ENCODE measurements at regions not wholly inside any gene's neighbourhood (a gene's known extent, or its start where the extent isn't known, plus 50 kb on each side); places are given as distances from the start of the nearest gene placed in this dataset.
"Not testable (repeated sequence)": the region's sequence is repeated elsewhere in the genome, so short reads cannot be mapped to it uniquely, and the experiment has no call there.

DNA sequence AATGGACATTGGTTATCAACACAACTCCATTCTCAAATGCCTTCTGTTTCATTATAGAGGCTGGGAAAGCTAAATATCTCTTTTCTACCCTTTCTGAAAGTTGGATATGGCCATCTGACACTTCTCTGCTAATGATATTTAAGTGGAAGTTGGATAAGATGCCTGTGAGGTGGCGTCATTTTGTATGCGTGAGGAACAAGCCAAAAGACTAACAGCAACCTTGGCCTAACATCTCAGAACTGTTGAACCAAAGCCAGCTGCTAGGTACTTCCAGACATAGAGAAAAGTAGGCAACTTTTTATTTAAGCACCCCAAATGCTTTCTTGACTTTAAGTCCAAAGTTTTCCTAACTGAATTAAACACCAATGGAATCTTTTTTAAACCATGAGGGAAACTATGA, 708.4 kb downstream of the CD109 start:
- no peak for DNase-seq

DNA sequence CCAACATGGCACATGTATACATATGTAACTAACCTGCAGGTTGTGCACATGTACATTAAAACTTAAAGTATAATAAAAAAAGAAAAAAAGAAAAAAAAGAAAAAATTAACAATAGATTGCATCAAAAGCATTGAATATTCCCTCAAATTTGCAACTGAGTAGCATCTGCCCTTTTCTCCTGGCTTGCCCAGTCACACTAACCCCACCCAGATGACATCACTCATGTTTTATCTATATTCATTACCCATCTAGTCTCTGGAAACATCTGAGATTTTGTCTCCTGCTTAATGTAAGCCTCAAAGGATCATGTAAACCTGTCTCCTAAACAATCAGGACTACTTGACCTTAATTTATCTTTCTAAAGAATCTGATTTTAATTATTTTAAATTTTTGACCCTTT, 706.8 kb downstream of the CD109 start:
- DNase-seq, result no peak

DNA sequence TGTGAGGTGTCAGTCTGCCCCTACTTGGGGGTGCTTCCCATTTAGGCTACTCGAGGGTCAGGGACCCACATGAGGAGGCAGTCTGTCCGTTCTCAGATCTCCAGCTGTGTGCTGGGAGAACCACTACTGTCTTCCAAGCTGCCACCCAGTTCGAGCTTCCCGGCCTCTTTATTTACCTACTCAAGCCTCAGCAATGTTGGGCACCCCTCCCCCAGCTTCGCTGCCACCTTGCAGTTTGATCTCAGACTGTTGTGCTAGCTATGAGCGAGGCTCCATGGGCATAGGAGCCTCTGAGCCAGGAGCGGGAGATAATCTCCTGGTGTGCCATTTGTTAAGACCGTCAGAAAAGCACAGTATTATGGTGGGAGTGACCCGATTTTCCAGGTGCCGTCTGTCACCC, 682.4 kb downstream of the CD109 start:
- not testable (repeated sequence) for DNase-seq

DNA sequence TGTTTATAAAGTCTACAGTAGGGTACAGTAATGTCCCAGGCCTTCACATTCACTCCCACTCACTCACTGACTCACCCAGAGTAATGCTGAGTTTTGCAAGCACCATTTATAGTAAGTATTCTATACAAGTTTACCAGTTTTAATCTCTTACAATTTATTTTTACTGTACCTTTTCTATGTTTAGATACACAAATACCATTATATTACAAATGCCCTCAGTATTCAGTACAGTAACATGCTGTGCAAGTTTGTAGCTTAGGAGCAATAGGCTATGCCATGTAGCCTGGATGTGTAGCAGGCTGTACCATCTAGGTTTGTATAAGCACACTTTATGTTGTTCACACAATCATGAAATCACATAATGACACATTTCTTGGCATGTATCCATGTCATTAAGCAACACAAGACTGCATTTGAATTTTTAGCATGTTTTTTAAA, 673.6 kb downstream of the CD109 start:
- no peak for DNase-seq

DNA sequence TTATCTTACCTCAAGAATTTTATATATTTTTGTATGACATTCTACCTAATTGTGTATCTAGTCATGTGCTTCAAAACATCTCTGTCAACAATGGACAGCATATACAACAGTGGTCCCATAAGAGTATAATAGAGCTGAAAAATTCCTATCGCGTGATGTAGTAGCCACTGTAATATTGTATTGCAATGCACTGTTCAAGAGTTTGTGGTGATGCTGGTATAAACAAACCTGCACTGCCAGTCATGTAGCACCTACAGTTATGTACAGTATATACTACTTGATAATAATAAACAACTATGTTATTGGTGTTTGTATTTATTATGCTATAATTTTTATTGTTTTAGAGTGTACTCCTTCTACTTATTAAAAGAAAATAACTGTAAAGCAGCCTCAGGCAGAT, 672.7 kb downstream of the CD109 start:
- DNase-seq, result no peak

DNA sequence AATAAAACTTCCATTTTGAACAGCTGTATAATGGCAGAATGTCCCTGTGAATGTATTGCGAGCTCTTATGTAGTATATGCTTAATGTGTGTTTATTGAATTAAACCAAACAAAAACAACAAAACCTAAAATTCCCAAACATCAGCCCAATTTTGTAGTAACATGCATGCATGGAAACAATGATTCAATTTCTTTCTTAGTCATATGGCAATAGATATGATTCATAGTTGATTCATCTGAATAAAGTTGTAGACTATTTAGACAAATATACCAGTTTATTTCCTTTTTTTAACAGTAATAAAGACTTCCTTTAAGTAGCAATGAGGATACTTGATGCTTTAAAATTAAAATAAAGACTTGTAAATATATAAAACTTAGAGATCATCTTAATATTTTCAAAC, 670.6 kb downstream of the CD109 start:
- no peak for DNase-seq

DNA sequence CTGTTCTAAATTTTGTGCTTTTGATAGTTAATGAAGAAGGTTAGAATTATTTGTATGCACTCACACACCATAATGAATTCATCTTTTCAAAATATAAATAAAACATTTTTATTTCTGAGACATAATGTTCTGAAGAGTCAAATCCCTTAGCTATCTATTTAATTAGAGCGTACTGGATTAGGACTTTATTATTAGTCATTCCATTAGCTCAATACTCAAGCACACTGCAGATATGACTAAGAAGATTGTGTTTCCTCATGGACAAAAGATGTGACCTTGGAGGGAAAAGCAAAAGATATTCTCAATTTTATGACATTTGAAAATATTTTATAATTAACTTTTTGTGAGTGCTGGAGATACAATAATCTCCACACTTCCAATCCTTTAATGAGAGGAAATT, 666.4 kb downstream of the CD109 start:
- no peak for DNase-seq

DNA sequence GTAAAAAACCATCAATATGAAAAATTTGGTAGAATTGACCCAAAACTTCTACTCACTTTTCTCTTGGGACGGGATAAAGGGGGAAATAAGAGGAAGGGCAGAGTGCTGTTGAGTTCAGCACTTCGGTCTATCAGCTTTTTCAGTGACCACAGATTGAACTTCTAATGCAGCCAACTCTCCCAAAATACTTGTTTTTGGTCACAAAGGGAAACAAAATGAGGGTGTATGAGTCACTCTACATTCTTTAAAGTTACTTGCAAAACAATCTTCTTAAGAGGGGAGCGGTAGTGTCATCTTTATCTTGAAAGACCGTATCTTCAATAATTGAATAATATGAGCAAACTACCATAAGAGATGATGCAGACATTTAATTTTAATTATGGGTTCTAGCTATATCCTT, 661.3 kb downstream of the CD109 start:
- no peak for DNase-seq

DNA sequence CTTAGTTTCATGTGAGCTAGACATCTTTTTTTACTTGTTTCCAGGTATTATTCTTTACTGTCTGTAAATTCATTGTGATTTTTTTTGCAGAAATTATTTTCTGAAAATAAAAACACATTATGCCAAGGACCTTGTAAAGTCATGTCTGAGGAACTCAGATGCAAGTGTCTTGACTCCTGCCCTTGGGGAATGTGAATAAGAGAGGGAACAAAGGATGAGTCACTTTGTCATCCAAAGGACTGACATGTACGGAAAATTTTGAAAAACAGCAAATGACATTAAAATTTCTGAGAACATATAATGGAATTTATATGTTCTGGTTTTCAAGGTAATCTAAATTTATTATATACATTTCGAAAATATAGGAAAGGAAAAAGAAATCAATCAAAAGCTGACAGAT, 660.4 kb downstream of the CD109 start:
- no peak for DNase-seq

DNA sequence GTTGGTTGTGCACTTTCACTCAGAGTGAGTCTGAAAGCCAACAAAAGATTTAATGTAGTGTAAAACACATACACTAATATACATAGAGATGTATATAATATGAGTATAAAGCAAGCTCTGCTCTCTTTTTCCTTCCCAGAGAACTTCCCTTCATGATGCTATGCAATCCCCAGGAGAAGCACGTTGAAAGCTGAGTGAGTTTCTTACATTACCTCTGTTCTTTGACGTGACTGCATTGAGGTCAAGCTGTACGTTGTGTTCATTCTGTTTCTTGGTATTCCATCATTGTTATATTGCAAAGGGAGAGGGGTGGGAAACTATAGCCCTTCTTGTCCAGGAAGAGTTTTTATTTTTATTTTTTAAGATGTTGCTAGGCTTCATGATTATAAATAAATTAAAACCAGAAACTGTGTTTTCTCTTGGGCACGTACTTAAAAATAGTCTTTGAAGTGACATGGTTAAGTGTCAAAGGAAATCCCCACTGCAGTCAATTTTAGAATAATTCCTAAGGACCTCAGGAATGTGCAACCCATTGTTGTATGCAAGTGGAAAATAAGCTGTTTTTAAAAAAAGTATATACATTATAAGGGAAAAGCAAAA, 651.0 kb downstream of the CD109 start:
- peak; percentile 92 for DNase-seq

DNA sequence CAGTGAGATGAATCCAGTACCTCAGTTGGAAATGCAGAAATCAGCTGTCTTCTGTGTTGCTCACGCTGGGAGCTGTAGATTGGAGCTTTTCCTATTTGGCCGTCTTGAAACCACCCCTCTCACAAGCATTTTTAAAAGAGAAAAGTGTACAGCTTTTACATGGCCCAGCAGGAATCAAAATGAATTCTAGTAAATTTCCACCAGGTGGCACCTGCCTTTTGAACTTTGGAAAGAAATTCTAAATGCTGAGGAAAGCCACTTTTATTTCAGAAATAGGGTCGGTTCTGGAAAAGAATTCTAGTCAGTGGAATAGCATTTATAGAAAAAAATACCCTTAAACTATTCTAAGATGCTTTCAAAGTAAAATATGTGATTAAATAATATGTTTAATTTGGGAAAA, 647.8 kb downstream of the CD109 start:
- no peak for DNase-seq

DNA sequence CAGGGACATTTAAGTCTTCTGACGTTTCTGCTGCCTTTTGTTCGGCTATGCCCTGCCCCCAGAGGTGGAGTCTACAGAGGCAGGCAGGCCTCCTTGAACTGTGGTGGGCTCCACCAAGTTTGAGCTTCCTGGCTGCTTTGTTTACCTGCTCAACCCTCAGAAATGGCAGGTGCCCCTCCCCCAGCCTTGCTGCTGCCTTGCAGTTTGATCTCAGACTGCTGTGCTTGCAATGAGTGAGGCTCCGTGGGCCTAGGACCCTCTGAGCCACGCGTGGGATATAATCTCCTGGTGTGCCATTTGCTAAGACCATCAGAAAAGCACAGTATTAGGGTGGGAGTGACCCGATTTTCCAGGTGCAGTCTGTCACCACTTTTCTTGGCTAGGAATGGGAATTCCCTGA, 647.3 kb downstream of the CD109 start:
- DNase-seq, result not testable (repeated sequence)

DNA sequence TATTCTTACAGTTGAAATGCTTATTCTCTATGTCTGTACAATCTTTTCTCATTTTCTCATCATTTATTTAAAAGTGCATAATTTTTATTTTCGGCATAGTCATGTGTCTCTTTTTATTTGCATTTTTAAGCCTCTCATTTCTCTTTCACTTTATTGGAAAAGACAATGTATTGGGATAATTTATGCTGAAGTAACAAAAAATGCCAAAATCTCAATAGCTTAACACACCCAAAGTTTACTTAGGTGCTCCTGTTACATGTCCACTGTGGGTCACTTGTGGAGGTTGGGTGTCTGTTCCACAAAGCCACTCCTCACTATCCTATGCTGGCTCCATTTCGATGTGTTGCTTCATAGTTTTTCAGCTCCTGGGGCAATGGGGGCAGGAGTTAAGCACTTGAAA, 638.7 kb downstream of the CD109 start:
- no peak for DNase-seq

DNA sequence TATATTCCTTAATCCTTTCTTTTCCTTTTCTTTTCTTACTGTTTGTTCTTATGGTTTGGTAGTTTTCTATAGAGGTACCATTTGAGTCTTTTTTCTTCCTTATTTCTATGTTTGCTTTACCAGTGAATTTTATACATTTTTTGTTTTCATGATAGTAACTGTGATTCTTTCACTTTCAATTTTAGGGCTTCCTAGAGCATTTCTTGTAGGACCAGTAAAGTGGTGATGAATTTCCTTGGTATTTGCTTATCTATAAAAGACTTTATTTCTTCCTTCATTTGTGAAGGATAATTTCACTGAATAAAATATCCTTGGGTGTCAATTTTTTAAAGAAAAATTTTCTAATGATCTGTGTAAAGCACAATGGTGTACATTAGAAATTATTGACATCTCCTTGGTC, 637.4 kb downstream of the CD109 start:
- no peak for DNase-seq

DNA sequence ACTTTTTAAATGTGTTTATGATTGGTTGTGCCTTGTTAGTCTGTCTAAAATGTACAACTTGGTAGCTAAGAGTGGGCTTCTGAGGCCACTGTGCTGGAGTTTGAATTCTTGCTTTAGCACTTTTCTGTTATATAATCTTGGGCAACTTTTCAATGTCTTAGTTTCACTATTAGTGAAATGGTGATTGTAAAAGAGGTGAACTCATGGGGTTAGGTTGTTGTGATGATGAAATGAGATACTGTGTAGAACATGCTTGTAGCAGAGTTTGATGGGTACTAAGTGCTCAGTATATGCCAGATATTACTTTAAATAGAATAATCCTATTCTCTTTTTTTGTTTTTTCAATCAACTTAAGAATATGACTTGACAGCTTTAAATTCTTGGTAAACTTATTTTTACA, 624.7 kb downstream of the CD109 start:
- no peak for DNase-seq

DNA sequence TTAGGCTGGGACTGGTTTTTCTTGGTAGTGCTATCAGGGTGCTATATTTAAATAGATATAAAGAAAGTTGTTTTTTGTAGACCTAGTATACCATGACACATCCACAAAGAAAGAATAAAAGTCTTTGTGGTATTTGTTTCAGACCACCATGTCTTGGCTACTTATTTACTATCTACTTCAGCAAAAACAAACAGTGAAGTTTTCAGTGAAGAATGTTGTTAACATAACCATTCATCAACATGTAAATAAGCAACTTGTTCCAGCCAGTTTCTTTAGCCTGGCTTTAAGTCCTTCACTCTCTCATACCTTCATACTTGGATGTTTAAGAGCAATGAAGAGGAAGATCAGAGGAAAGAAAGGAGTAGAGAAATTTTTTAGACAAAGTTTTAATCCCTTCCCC, 624.1 kb downstream of the CD109 start:
- no peak for DNase-seq

DNA sequence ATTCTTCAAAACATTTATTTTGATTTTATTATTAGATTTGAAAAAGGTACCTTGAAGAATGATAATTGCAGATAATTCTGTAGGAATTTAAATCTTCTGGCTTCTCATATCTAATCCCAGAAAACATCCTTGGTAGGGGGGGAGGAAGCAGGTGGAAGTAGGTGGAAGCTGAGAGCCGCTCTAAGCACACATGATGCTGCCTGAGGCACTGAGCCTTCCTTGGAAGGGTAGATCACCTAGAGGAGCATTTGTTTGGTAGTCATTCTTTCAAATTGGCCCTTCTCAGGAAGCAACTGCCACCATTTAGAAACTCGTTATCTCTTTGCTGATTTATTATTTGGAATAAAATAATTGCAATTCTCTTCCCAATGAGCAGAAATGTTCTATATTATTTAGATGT, 623.3 kb downstream of the CD109 start:
- no peak for DNase-seq

DNA sequence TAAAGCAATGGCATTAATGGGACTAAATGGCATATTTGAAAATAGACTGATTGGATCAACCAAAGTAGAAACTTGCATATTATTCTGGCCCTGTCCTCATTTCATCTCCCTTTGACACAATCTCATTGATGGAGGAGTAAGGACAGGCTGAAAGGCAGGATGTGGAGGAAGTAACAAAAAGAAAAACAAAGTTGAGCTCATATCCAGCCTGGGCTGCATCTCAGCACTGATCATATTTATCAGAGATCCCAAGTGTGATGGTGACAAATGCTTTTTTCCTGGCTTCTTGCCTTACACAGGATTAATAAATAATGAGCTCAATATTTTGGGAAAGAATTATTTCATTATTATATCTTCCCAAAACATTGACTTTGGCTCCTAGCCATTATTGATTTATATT, 622.7 kb downstream of the CD109 start:
- peak; percentile 43 for DNase-seq

DNA sequence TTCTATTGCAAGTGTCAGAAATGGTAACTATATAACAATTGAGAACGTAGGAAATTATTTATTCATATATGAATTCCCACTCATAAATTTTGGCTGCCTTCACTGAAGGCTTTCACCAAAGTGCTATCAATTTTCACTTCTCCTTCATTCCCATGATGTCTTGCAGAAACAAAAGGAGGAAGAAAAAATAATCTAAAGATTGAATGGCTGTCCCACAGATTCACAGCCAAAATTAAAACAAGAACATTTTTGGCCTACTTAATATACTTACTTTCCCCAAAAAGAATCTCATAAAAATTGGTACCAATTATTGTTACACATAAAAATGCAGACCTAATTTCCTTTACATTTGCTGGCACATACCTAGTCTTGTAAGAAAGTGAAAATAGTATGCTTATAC, 616.1 kb downstream of the CD109 start:
- peak; percentile 16 for DNase-seq

DNA sequence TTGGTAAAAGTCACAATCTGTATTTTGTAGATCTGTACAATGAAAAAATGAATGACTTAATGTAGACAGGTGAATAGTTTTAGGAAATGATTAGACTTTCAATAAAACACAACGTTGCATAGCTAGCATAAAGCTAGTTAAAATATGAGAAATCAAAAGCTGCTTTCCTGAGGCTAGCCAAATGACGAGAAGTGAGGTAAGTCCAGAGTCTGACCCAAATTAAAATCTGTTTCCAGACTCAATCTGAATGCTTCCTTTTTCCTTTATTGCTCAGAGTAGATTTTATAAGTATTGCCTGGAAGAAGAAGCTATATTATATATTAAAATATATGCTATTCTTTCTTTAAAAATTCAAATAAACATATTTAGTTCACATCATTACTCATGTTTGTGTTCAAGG, 615.4 kb downstream of the CD109 start:
- DNase-seq, result peak; percentile 20

DNA sequence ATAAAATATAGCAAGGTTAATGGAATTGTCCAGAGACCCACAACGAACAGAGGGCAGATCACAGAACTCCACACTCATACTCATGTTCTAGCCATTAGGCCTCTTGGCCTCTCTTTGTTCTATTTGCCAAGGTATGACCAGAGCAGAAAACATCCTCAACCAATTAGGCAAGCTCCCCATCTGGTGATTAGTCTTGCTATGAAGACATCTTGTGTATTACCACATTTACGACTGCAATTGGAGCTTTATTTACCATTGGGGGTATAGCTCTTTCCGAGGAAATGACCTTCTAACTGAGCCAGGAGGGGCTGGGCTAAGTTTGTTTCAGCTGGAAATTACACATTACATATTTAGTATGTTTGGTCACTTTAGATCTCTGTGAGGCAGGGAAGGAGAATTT, 593.9 kb downstream of the CD109 start:
- DNase-seq, result peak; percentile 40

DNA sequence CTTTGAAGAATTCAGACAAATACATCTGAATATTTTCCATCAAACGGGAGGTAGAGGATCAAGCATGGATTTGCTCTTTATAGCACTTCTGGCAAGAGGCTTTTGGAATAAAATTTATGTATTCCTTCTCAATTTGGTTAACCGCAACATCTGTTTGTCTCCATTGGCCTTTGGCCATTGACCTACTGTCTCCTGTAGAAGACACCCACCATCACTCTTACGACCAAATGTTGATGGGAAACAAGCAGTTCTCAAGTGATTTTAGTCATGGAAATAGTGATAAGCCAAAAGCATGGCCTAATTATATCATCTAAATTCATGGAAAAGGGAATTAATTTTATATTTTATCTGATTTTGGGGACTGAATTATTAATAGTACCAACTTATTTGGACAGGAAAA, 591.9 kb downstream of the CD109 start:
- DNase-seq, result peak; percentile 11

DNA sequence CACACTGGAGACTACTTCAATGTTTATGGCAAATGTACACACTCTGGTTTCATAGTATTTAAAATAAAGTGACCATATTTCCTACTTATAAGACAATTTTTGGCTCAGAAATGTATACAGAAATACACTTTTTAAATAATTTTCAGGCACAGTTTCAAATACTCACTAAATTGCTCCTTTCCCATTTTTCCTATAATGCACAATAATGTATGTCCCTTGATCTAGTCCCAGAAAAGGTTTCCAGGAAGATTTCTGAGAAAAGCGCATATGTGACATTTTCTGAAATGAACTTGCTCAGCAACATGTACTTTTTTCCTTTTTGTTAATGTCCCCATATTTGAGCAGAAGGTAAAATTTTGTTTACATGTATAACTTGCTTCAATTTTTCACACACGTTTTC, 591.4 kb downstream of the CD109 start:
- no peak for DNase-seq

DNA sequence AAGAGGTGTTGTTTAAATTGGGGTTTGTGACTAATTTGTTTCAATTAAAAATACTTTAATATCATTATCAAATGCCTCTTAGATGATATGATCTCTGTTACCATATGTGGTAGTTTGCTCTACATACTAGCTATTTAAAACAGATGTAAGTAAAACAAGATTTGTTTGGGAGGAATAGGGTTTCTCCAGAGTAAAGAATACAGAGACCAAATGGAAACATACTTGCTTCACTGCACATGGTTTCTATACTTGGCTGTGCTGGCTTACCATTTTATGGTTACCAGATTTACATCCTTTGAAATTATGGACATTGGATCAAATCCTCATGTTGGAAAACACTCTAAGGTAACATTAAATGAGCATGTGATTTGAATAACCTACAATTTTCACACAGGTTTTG, 588.3 kb downstream of the CD109 start:
- peak; percentile 84 for DNase-seq

DNA sequence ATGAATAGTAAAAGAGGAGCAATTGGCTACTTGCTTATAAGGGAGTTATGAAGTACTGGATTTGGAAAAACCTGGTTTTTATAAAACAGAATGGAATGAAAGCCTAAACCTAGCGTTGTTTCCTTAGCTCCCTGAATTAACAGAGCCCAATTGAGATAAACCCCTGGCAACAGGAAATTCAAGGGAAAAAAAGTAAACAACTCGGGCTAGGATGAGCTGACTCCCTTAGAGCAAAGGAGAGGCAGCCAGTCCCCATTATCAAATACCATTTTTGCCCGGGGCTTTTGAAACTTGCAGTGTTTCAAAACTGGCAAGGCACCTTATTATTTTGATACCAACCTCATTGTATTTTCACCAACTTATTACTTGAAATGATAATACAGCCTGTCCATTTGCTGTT, 587.5 kb downstream of the CD109 start:
- DNase-seq, result peak; percentile 16
